ENCODE measurements at regions not wholly inside any gene's neighbourhood (a gene's known extent, or its start where the extent isn't known, plus 50 kb on each side); places are given as distances from the start of the nearest gene placed in this dataset.
"Not testable (repeated sequence)": the region's sequence is repeated elsewhere in the genome, so short reads cannot be mapped to it uniquely, and the experiment has no call there.

GRCh38 chr11:110347660-110348059, 51.2 kb upstream of the RDX start:
- DNase-seq: no peak

DNA sequence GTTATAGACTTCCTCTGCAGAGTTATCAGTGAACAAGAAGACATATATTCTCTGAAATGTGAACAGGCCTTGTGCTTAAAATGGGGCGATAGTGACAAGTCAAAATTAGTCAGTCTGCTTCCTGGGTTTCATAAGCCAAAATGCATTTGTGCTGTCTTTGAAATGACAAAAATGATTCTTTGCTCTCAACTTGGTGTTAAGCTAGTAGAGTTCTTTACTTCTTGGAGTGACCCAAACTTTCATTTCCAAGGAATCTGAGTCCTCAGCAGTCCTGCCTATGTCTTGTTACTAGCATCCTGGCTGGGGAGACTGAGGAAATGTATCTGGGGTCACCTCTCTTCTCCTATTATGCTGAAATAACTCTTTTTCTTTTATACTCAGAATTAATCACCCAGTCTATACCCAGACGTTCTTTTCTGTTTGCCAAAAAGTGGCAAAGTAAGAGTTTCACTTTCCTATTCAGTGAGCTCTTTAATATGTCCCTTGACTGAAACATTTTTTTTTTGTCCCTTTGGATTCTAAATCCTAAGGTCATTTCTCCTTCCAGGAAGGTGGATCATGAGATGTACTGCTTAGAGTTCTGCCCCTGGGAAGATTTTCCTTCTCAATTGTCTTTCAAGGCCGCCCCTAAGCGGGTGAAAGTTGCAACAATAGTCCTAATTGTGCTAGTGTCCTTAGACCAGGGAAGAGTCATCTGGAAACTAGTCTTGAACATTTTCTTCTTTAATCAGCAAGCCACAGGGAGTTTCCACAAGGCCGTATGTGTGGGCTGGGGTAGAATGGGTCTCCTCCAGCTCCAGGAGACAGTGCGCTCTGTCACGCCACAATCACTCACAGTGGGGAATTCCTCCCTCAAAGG, 53.0 kb upstream of the RDX start:
- DNase-seq: no peak

DNA sequence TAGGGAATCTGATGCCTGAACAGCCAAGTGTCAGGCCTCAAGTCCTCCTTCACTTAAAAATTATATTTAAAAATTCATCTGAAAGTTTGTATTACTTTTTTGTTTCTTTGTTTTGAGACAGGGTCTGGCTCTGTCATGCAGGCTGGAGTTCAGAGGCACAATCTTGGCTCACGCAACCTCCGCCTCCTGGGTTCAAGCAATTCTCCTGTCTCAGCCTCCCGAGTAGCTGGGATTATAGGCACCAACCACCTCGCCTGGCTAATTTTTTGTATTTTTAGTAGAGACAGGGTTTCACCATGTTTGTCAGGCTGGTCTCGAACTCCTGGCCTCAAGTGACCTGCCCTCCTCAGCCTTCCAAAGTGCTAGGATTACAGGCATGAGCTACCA, 53.6 kb upstream of the RDX start:
- not testable (repeated sequence) for DNase-seq

DNA sequence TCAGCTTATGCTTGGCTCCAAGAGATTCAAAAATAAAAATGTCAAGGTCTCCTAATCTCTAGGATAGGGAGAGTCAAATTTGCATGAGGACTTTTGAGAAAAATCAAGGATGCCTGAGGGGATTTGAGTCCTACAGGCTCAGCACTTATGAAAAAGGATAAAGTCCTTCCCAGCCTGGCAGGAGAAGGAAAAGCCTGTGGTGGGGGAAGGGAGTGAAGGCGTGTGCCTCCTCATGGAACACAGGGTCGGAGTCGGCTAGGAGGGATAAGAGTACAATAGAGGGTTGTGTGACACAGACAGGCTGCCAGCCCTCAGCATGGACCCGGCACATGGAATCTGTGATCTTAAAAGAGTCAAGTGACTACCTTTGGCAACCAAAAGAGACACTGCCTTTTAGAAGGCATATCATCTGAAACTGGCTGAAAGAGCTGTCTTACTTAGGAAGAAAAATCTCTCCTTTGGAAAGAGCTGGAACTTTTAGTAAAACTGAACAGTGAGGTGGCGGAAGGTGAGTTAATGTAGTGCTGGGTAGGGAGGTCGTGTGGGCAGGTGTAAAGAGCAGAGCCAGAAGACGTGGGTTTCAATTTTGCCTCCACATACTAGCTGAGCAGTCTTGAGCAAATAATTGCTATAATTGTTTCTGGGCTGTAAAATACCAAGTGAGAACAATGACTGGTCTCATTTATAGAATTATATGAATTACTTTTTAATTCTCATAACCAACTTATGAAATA, 58.8 kb upstream of the RDX start:
- no peak for DNase-seq

DNA sequence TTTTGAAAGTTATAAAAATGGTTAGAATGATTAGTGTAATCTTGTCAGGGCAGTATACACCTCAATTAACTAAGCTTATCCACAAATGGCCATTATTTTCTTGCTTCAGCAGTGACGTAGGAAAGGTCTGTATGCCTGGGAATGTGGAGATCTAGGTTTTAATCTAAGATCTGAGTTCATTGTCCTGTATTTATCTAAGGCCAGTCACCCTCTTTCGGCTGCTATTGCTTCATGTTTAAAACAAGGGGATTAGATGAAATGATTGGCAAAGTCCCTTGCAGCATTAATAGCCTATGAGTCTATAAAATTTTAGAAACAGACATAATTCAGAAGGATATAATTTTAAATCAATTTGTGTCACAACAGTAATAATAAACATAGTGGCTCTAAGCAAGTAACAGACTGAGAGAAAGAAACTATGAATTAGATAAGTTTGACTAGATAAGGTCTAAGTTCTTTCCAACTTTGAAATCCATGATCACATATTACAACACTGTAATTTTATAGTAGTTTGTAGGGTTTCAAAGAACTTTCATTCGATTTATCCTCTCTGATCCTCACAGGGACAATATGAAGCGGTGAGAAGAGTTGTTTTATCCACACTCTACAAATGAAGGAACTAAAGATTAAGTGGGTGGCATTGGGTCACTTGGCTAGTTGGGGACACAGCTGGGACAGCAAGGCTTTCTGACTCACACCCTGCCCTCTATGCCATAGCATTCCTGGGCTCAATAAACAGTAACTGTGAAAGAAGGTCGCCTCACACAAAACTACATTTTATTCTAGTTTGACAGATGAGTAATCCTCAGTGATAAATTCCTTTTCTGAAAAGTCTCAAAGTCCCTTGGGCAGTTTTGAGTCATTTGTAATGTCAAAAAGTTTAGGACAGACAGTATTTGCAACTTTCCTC, 60.6 kb upstream of the RDX start:
- DNase-seq: no peak

DNA sequence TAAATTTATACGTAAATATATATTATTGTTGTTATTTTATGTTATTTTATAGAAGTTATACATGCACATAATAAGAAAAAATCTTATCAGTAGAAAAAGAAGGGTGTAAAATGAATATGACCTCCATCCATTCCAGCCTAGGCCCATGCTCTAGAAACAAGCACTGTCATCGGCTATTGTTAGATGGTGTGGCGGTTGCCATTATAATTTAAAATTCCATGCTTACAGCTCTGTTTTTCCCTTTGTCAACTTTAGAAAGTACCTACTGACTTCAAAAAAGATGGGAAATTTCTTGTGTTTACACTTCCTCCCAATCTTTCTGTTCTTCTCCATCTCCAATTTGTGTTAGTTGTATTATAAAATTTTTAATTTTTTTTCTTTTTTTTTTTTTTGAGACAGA, 61.9 kb upstream of the RDX start:
- no peak for DNase-seq

GRCh38 chr11:110360781-110361408, 64.5 kb upstream of the RDX start:
- not testable (repeated sequence) for DNase-seq

GRCh38 chr11:110362971-110363509, 66.6 kb upstream of the RDX start:
- no peak for DNase-seq

DNA sequence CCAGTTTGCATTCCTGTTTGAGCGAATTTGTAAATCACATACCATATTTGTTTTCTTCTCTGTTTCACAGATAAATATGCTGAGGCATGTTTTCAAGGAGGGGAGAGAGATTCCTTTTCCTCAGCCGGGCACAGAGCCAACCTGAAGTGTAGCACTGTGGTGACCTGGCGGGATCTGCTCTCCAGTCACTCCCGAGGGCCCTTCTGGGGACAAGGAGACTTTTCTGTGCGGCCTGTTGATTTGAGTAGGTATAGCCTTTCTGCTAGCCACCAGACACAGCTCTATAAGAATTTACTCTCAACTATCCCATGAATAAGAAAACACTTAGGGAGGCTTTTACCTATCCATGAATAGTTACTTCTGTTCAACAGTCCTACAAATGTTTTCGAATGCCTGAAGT, 63.5 kb upstream of the FDX1 start:
- DNase-seq: no peak

GRCh38 chr11:110367571-110367970, 62.2 kb upstream of the FDX1 start:
- no peak for DNase-seq

DNA sequence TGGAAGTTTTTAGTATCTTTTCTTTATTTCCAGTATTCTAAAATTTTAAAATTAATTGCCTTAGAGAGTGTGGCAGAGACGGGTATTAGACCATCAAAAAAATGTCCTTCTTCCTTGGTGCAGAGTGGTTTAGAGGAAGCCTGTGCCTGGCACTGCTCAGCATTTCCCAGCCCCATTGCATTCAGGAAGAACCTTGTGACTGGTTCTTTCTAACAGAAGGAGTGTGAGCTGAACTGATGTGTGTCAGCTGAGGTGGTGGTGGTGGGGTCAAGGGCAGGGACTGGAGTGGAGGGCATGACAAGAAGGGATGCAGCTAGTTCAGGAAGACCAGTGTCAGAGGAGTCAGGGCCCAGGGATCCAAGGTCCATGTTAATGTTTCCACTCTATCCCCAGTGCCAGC, 58.7 kb upstream of the FDX1 start:
- no peak for DNase-seq

DNA sequence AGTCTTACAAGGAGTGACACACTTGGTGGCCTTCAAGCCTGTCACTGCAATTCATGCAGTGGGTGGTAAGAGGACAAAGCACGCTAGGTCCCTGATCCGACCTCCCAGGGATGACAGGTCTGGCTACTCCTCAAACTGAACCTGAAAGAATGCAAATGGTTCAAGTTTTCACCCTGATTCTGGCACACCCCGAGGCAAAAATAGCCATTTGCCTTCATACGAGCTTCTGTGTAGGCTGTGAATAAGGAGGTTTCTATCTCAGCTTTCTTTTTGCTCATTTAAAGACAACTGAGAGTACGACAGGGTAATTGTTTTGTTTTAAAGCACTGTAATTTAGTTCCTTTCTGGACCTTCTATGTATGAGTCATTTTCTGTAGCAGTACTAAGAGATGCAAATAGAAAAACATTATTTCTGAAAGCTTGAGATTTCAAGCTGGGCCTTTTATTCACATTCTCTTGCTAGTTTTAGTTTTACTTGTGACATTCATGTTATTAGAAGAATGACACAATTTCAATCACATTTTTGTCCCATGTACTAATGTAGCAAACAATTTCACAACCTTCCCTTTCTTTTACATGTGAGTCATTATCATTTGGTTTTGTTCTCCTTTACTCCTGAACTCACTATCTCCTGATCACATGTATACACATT, 56.6 kb upstream of the FDX1 start:
- no peak for DNase-seq

GRCh38 chr11:110374921-110375320, 54.8 kb upstream of the FDX1 start:
- DNase-seq: no peak

DNA sequence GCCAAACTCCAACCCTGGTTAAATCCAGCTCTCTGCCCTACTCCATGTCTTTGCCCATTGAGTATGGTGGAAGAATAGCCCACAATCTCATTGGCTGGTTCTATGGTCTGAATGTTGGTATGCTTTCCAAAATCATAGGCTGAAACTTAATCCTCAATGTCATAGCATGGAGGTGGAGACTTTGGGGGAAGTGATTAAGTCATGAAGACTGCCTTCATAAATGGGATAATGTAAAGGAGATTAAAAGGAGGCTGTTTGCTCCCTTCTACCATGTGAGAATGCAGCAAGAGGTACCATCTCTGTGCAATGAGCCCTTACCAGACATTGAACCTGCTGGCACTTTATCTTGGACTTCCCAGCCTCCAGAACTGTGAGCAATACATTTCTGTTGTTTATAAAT, 54.4 kb upstream of the FDX1 start:
- no peak for DNase-seq

DNA sequence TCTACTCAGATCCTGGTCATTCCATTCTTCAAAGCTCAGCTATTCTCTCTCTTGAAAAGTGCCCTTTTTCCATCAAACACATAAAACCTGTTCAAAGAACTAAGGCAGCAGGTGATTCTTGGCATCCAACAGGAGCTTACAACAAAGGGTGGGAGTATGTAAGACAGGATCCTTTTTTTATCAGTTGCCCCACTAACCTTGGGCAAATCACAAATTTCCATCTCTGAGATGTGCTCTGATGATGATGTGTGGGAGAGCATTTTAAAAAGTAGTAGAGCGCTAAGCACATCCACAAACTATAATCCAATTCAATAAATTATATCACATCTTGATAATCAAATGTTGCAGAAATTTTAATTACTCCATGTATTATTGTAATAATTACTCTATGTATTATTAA, 53.7 kb upstream of the FDX1 start:
- no peak for DNase-seq

GRCh38 chr11:110376711-110377324, 52.9 kb upstream of the FDX1 start:
- DNase-seq: peak; percentile 81 to 88

GRCh38 chr11:110377434-110377833, 52.3 kb upstream of the FDX1 start:
- DNase-seq: no peak

- DNase-seq: no peak
Observed at GRCh38 chr11:110379261-110379660, 50.5 kb upstream of the FDX1 start.

DNA sequence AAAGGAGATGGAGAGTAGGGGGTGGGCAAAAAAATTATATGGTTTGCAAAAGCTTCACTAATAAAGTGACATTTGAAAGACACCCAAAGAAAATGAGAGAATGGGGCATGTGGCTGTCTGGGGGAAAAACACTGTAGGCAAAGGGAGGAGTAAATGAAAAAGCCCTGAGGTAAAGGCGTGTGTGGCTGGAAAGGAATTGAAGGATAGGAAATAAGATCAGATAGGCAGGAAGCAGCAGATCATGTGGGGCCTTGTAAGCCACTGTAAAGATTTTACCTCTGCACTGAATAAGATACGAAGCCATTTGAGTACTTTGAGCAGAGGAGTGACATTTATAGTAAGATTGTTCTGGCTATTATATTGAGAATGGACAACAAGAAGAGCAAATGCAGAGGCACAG, 49.8 kb upstream of the FDX1 start:
- DNase-seq: no peak

Data from NCI-H524 (cell line).